Astrocyte (in vitro differentiated cells and primary cell): ENCODE measurements at regions not wholly inside any gene's neighbourhood (a gene's known extent, or its start where the extent isn't known, plus 50 kb on each side); places are given as distances from the start of the nearest gene placed in this dataset.
A peak's percentile ranks its signal among the peaks of the same experiment; 100 is the strongest.

Source experiments
- DNase-seq: peaks from one replicate; pipeline ENCODE4 v3.0.0-alpha.2; 2010; ENCODE audit warnings: low read depth
- FAIRE-seq: peaks from 2 replicates; lab custom pipeline; 2011; peaks lifted over from hg19 to GRCh38; lab: Jason Lieb, UNC
- H2AFZ ChIP-seq: 2 replicates; pipeline ENCODE4 v1.6.0; 2012; ENCODE audit warnings: low read depth, low read length, inconsistent platforms
- H3K27ac ChIP-seq: 2 replicates; pipeline ENCODE4 v1.5.1; 2011; ENCODE audit warnings: low read depth, low read length, inconsistent platforms
- H3K27me3 ChIP-seq: 2 replicates; pipeline ENCODE4 v1.6.0; 2011; ENCODE audit warnings: low read length, inconsistent platforms; ENCODE audit not compliant: insufficient read depth
- H3K36me3 ChIP-seq: 2 replicates; pipeline ENCODE4 v1.5.1; 2011; ENCODE audit warnings: low read length, inconsistent platforms; ENCODE audit not compliant: insufficient read depth
- H3K4me1 ChIP-seq: 2 replicates; pipeline ENCODE4 v1.5.1; 2011; ENCODE audit warnings: low read length, inconsistent platforms; ENCODE audit not compliant: insufficient read depth
- H3K4me2 ChIP-seq: 2 replicates; pipeline ENCODE4 v1.6.0; 2012; ENCODE audit warnings: low read length, inconsistent platforms
- H3K4me3 ChIP-seq: 2 replicates; pipeline ENCODE4 v1.5.1; 2011; ENCODE audit warnings: low read depth, mild to moderate bottlenecking, low read length, inconsistent platforms; ENCODE audit not compliant: insufficient read depth
- H3K79me2 ChIP-seq: 2 replicates; pipeline ENCODE4 v1.6.0; 2012; ENCODE audit warnings: mild to moderate bottlenecking, low read length, inconsistent platforms; ENCODE audit not compliant: insufficient read depth
- H3K9ac ChIP-seq: 2 replicates; pipeline ENCODE4 v1.6.0; 2012; ENCODE audit warnings: mild to moderate bottlenecking, low read length, inconsistent platforms
- H3K9me3 ChIP-seq: 2 replicates; pipeline ENCODE4 v1.5.1; 2012; ENCODE audit warnings: low read depth, mild to moderate bottlenecking, low read length, inconsistent platforms; ENCODE audit not compliant: insufficient read depth
- H4K20me1 ChIP-seq: 2 replicates; pipeline ENCODE4 v1.6.0; 2012; ENCODE audit warnings: low read length, inconsistent platforms; ENCODE audit not compliant: insufficient read depth
- H3K27ac Mint-ChIP-seq: one replicate; pipeline ENCODE4 v1.8.0; 2021; ENCODE audit warnings: mild to moderate bottlenecking, mixed read lengths; ENCODE audit not compliant: unreplicated experiment
- H3K27me3 Mint-ChIP-seq: one replicate; pipeline ENCODE4 v1.8.0; 2021; ENCODE audit warnings: low read depth, mixed read lengths; ENCODE audit not compliant: unreplicated experiment
- H3K36me3 Mint-ChIP-seq: one replicate; pipeline ENCODE4 v1.8.0; 2021; ENCODE audit warnings: low read depth, mixed read lengths; ENCODE audit not compliant: unreplicated experiment
- H3K4me1 Mint-ChIP-seq: one replicate; pipeline ENCODE4 v1.8.0; 2021; ENCODE audit warnings: low read depth, mixed read lengths; ENCODE audit not compliant: unreplicated experiment
- H3K4me3 Mint-ChIP-seq: one replicate; pipeline ENCODE4 v1.8.0; 2021; ENCODE audit warnings: mild to moderate bottlenecking, moderate library complexity, mixed read lengths; ENCODE audit not compliant: unreplicated experiment
- H3K9me3 Mint-ChIP-seq: one replicate; pipeline ENCODE4 v1.8.0; 2021; ENCODE audit warnings: mild to moderate bottlenecking, mixed read lengths; ENCODE audit not compliant: unreplicated experiment
- CTCF ChIP-seq: IDR thresholded peaks from 2 replicates; pipeline ENCODE4 v1.5.1; 2011; ENCODE audit warnings: low read depth, mild to moderate bottlenecking, inconsistent platforms, low read length, moderate library complexity; ENCODE audit not compliant: insufficient read depth
- EZH2 ChIP-seq: IDR thresholded peaks from 2 replicates; pipeline ENCODE4 v1.6.1; 2012; ENCODE audit warnings: mild to moderate bottlenecking, low read length, inconsistent platforms; ENCODE audit not compliant: insufficient read depth

- no peak overlapping the region for H2AFZ ChIP-seq
- no peaks in the 10 kb centered on the region for H3K36me3 ChIP-seq
- no peaks in the 10 kb centered on the region for H4K20me1 ChIP-seq
Observed at GRCh38 chr11:130670200-130670599, 221.8 kb downstream of the ADAMTS15 start.

DNA sequence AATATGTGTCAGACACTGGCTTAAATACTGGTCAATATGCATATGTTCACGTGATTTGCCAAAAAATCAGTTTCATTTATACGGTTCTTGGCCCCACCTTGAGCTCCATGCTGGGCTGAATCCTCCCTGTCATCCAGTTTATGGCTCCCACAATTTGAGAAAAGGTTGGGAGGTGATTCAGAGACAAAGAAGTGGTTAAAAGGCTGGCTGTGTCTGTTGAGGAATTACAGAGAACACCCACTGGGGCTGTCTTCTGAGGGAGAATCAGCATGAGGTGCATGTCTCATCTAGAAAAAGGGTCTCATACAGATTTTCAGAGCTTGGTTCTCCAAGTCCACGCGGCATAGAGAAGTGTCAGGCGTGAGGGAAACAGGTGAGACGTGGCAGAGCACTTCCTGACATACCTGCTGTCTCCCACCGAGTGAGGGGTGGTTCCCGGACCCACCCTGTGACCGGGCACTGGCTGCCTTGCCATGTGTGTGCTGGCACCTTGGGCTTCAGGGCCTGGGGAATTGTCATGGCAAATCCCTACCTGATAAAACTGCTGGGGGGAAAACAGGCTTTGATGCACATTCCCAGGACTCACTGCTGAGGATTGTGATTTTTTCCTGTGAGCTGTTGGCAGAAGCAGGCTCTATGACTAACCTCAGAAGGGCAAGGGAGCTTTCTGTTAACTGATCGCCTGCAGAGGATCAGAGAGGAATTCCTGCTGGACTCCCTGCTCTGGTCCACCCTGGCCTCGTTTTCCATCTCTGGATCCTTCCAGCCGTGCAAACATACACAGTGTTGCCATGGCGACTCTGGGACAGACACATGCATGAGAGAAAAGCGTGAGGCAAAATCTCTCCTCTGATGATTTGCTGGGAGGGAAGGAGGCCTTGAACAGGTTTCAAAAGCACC is 223.6 kb downstream of the ADAMTS15 start:
- H3K9me3 ChIP-seq: no peaks in the 10 kb centered on the region
- Mint-ChIP-seq H3K27ac (peak overlapping the region; percentile 89), H3K4me1 (peaks cover 51% of the 10 kb centered on the region)

More at GRCh38 chr11:130670200-130670599, 221.8 kb downstream of the ADAMTS15 start:
- TF ChIP-seq EZH2 (no peak), CTCF (no peak)
- Mint-ChIP-seq H3K36me3 (no peaks in the 10 kb centered on the region), H3K4me3 (no peak overlapping the region), H3K27ac (no peak overlapping the region), H3K27me3 (peaks cover 3% of the 10 kb centered on the region), H3K9me3 (no peaks in the 10 kb centered on the region), H3K4me1 (peaks cover 33% of the 10 kb centered on the region)
- Histone ChIP-seq H3K27me3 (no peaks in the 10 kb centered on the region), H3K27ac (no peak overlapping the region), H3K79me2 (no peaks in the 10 kb centered on the region), H3K4me2 (no peak overlapping the region), H3K4me3 (no peak overlapping the region), H3K9me3 (no peaks in the 10 kb centered on the region), H3K4me1 (peaks cover 34% of the 10 kb centered on the region), H3K9ac (no peak overlapping the region)
- no peak for DNase-seq
- no peak for FAIRE-seq

More for the DNA sequence above, 223.6 kb downstream of the ADAMTS15 start:
- H3K79me2 ChIP-seq: no peaks in the 10 kb centered on the region
- DNase-seq: peak; percentile 95
- no peak overlapping the region for H3K4me3 ChIP-seq
- H3K36me3 Mint-ChIP-seq: no peaks in the 10 kb centered on the region
- no peaks in the 10 kb centered on the region for H4K20me1 ChIP-seq
- H3K9ac ChIP-seq: peak overlapping the region; percentile 73
- peak; percentile 91 for FAIRE-seq
- H3K4me1 ChIP-seq: peaks cover 42% of the 10 kb centered on the region
- H3K4me3 Mint-ChIP-seq: no peak overlapping the region
- peak overlapping the region; percentile 42 for H3K4me2 ChIP-seq
- no peaks in the 10 kb centered on the region for H3K27me3 Mint-ChIP-seq
- no peaks in the 10 kb centered on the region for H3K27me3 ChIP-seq
- H2AFZ ChIP-seq: no peak overlapping the region
- TF ChIP-seq EZH2: no peak
- TF ChIP-seq CTCF: no peak
- H3K9me3 Mint-ChIP-seq: no peaks in the 10 kb centered on the region
- H3K27ac ChIP-seq: peak overlapping the region; percentile 77
- H3K36me3 ChIP-seq: no peaks in the 10 kb centered on the region
